Ishikawa (cell line): ENCODE measurements at regions not wholly inside any gene's neighbourhood (a gene's known extent, or its start where the extent isn't known, plus 50 kb on each side); places are given as distances from the start of the nearest gene placed in this dataset.

Experiments used
- CEBPB ChIP-seq: IDR thresholded peaks from 2 replicates; pipeline ENCODE4 v1.6.1; 2012
- CREB1 ChIP-seq: IDR thresholded peaks from 2 replicates; pipeline ENCODE4 v1.6.1; 2012; ENCODE audit warnings: low read depth
- EP300 ChIP-seq: IDR thresholded peaks from 2 replicates; pipeline ENCODE4 v1.6.1; 2012; ENCODE audit warnings: borderline replicate concordance
- FOXM1 ChIP-seq: IDR thresholded peaks from 2 replicates; pipeline ENCODE4 v1.6.1; 2012; ENCODE audit warnings: low read depth, borderline replicate concordance
- MAX ChIP-seq: IDR thresholded peaks from 2 replicates; pipeline ENCODE4 v1.6.1; 2012
- NFIC ChIP-seq: IDR thresholded peaks from 2 replicates; pipeline ENCODE4 v1.6.1; 2012
- RAD21 ChIP-seq: IDR thresholded peaks from 2 replicates; pipeline ENCODE4 v1.6.1; 2012; ENCODE audit warnings: low read depth
- REST ChIP-seq: IDR thresholded peaks from 2 replicates; pipeline ENCODE4 v1.6.1; 2012; ENCODE audit warnings: low read depth, mild to moderate bottlenecking
- TAF1 ChIP-seq: IDR thresholded peaks from 2 replicates; pipeline ENCODE4 v1.6.1; 2012; ENCODE audit warnings: low read depth, mild to moderate bottlenecking
- TCF12 ChIP-seq: IDR thresholded peaks from 2 replicates; pipeline ENCODE4 v1.6.1; 2012; ENCODE audit warnings: low read depth
- TEAD4 ChIP-seq: IDR thresholded peaks from 2 replicates; pipeline ENCODE4 v1.6.1; 2012
- YY1 ChIP-seq: IDR thresholded peaks from 2 replicates; pipeline ENCODE4 v1.6.1; 2012; ENCODE audit warnings: low read depth
- ZBTB7A ChIP-seq: IDR thresholded peaks from 2 replicates; pipeline ENCODE4 v1.6.1; 2012; ENCODE audit warnings: low read depth

GRCh38 chr4:154691229-154691628 lies 52.6 kb upstream of the LRAT start:
- TF ChIP-seq REST: no peak
- no peak for TF ChIP-seq EP300
- TF ChIP-seq RAD21: no peak
- no peak for TF ChIP-seq TAF1
- TF ChIP-seq YY1: no peak
- no peak for TF ChIP-seq NFIC
- no peak for TF ChIP-seq CEBPB
- no peak for TF ChIP-seq ZBTB7A
- no peak for TF ChIP-seq MAX
- TF ChIP-seq TCF12: no peak
- TF ChIP-seq CREB1: no peak
- TF ChIP-seq TEAD4: no peak
- no peak for TF ChIP-seq FOXM1
